GM12878 (cell line): ENCODE measurements at regions not wholly inside any gene's neighbourhood (a gene's known extent, or its start where the extent isn't known, plus 50 kb on each side); places are given as distances from the start of the nearest gene placed in this dataset.

Source experiments
- ATAC-seq: fragments of 200-7000 bp; cut with Tn5 transposase; 3 replicates; pipeline ENCODE4 v1.9.1; 2020; ENCODE audit warnings: mild to moderate bottlenecking, moderate library complexity
- BruUV-seq: library from RNA; stranded (reverse); fragments of 400-500 nt; replicated peaks from 2 replicates; lab custom pipeline; 2021; lab: Mats Ljungman, UMichigan
- CTCF ChIA-PET: fragments of 300-600 bp; sonication (Branson Sonifier 250); formaldehyde crosslinking; extraction: SDS; loops from one replicate; lab custom pipeline; 2021; ENCODE audit warnings: inconsistent platforms; lab: Yijun Ruan, JAX
- POLR2A ChIA-PET: fragments of 350-600 bp; formaldehyde crosslinking; extraction: SDS; loops from one replicate; lab custom pipeline; 2021; ENCODE audit warnings: inconsistent platforms; lab: Charles Lee
- RAD21 ChIA-PET: fragments of 300-600 bp; sonication (Branson Sonifier 250); formaldehyde crosslinking; loops from one replicate; lab custom pipeline; 2023; ENCODE audit warnings: antibody characterized with exemption; ENCODE audit not compliant: unreplicated experiment; lab: Charles Lee
- SMC1A ChIA-PET: fragments of 300-600 bp; sonication (Branson Sonifier 250); formaldehyde crosslinking; loops from one replicate; lab custom pipeline; 2023; ENCODE audit not compliant: unreplicated experiment, uncharacterized antibody; lab: Charles Lee
- DNase-seq: peaks from one replicate; pipeline ENCODE4 v3.0.0-alpha.2; 2011; ENCODE audit warnings: low read depth, low spot score
- FAIRE-seq: peaks from 3 replicates; lab custom pipeline; 2011; peaks lifted over from hg19 to GRCh38; lab: Jason Lieb, UNC
- H2AFZ ChIP-seq: 2 replicates; pipeline ENCODE4 v1.6.0; 2011; ENCODE audit warnings: low read depth, low read length, control low read depth; ENCODE audit not compliant: control insufficient read depth
- H3K27ac ChIP-seq: 2 replicates; pipeline ENCODE4 v1.5.1; 2011; ENCODE audit warnings: control low read depth; ENCODE audit not compliant: control insufficient read depth, insufficient read depth
- H3K27me3 ChIP-seq, 2 experiments: replicated peaks in 1 of 2; 2 replicates each; pipeline versions ENCODE4 v1.6.0 to v1.6.1; 2011; ENCODE audit warnings: low read length in 1 of 2; ENCODE audit not compliant: control insufficient read depth in 2 of 2, insufficient read depth in 2 of 2
- H3K36me3 ChIP-seq, 2 experiments: 2 replicates each; pipeline ENCODE4 v1.5.1; 2011; ENCODE audit warnings: low read length in 1 of 2; ENCODE audit not compliant: control insufficient read depth in 2 of 2, insufficient read depth in 2 of 2
- H3K4me1 ChIP-seq: 2 replicates; pipeline ENCODE4 v1.6.1; 2011; ENCODE audit warnings: mild to moderate bottlenecking, low read length, moderate library complexity, mixed read lengths; ENCODE audit not compliant: control insufficient read depth, insufficient read depth
- H3K4me2 ChIP-seq: 2 replicates; pipeline ENCODE4 v1.6.0; 2011; ENCODE audit warnings: control low read depth; ENCODE audit not compliant: control insufficient read depth, insufficient read depth
- H3K4me3 ChIP-seq: fragments of 200-600 bp; sonication (generic); 2 replicates; pipeline ENCODE4 v1.5.1; 2016
- H3K79me2 ChIP-seq: 2 replicates; pipeline ENCODE4 v1.6.0; 2011; ENCODE audit warnings: low read length; ENCODE audit not compliant: control insufficient read depth, insufficient read depth
- H3K9ac ChIP-seq: 2 replicates; pipeline ENCODE4 v1.8.0; 2011; ENCODE audit warnings: low read length, control low read depth, mixed read lengths; ENCODE audit not compliant: control insufficient read depth, insufficient read depth
- H3K9me3 ChIP-seq: replicated peaks from 3 replicates; pipeline ENCODE4 v1.5.1; 2011; ENCODE audit warnings: mild to moderate bottlenecking, low read length; ENCODE audit not compliant: control insufficient read depth, insufficient read depth
- H4K20me1 ChIP-seq: 2 replicates; pipeline ENCODE4 v1.6.0; 2011; ENCODE audit not compliant: control insufficient read depth, insufficient read depth
- CEBPZ ChIP-seq: fragments of 150-350 bp; IDR thresholded peaks from 2 replicates; pipeline ENCODE4 v1.6.1; 2016; ENCODE audit warnings: low read depth, low read length
- CTCF ChIP-seq, 3 experiments: IDR thresholded peaks in 2 of 3; conservative IDR thresholded peaks in 1 of 3; 2 replicates each; pipeline ENCODE4 v1.5.1; 2011; ENCODE audit warnings: low read depth in 3 of 3, low read length in 3 of 3, mild to moderate bottlenecking in 3 of 3, control low read depth in 2 of 3, moderate library complexity in 2 of 3, inconsistent platforms in 1 of 3, mixed read lengths in 1 of 3; ENCODE audit not compliant: control insufficient read depth in 2 of 3, insufficient read depth in 1 of 3; ENCODE audit errors: extremely low read depth in 1 of 3
- GATAD2B ChIP-seq: fragments of 450-650 bp; conservative IDR thresholded peaks from 2 replicates; pipeline ENCODE4 v1.6.1; 2017; ENCODE audit warnings: low read depth, mild to moderate bottlenecking, moderate library complexity
- REST ChIP-seq: IDR thresholded peaks from 2 replicates; pipeline ENCODE4 v1.6.1; 2012; ENCODE audit warnings: mild to moderate bottlenecking, low read depth, low read length
- SMAD5 ChIP-seq: IDR thresholded peaks from 2 replicates; pipeline ENCODE4 v1.6.1; 2016; ENCODE audit warnings: antibody characterized with exemption, low read depth
- STAT3 ChIP-seq: IDR thresholded peaks from 2 replicates; pipeline ENCODE4 v1.6.1; 2011; ENCODE audit warnings: low read depth, low read length, improper control_type of control experiment
- ZNF687 ChIP-seq: fragments of 450-650 bp; IDR thresholded peaks from 2 replicates; pipeline ENCODE4 v1.6.1; 2017; ENCODE audit warnings: mild to moderate bottlenecking, moderate library complexity
- WGBS: methylation state at CpG from one replicate; pipeline ENCODE4 v1.1.6; 2016; ENCODE audit warnings: low lambda C conversion rate; ENCODE audit not compliant: insufficient replicate concordance, insufficient coverage; ENCODE audit errors: missing lambda C conversion rate; 5-methylcytosine and 5-hydroxymethylcytosine counted together
- in situ Hi-C: fragments of 300-500 bp; cut with MboI; formaldehyde crosslinking; loops from 9 replicates; pipeline ENCODE4 v1.14.3; 2018; ENCODE audit warnings: mixed read lengths
- intact Hi-C: fragments of 100-400 bp; cut with micrococcal nuclease; formaldehyde crosslinking; loops from one replicate; pipeline ENCODE4 v1.14.2; 2022; ENCODE audit not compliant: unreplicated experiment
- TF ChIP-seq, protein P1 (sequence below): fragments of 450-650 bp; IDR thresholded peaks from 2 replicates; pipeline ENCODE4 v1.6.1; 2014; ENCODE audit warnings: mild to moderate bottlenecking

DNA sequence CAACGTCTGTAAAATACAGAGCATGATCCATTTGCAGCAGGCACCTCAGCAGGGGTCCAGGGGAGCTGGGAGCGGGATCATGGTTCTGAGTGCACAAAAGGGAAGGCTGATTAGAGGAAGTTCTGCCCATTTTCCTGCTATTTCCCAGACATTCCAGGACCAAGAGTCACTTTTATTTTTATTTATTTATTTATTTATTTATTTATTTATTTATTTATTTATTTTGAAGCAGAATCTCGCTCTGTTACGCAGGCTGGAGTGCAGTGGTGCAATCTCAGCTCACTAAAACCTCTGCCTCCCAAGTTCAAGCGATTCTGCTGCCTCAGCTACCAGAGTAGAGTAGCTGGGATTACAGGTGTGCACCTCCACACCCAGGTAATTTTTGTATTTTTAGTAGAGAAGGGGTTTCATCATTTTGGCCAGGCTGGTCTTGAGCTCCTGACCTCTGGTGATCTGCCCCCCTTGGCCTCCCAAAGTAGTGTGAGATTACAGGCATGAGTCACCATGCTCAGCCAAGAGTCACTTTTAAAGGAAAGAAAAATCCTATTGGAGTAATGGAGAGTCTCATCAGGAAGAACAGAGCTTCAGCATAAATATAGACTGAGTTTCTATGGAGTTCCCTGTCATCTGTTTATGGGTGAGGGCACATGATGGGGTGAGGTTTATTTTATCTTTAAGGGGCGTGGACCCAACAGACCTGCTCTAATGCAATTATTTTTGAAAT, 355.2 kb downstream of the HAPSTR1 start:
- no peak overlapping the region for H3K4me3 ChIP-seq
- no peaks in the 10 kb centered on the region for H3K4me1 ChIP-seq
- SMC1A ChIA-PET, result no interaction called here
- no peaks in the 10 kb centered on the region for H3K79me2 ChIP-seq
- BruUV-seq, result no TSS peak
- TF ChIP-seq SMAD5, result no peak
- TF ChIP-seq CTCF (IDR thresholded peaks at IDR 0.05 in 2 of 3, conservative IDR thresholded peaks at IDR 0.05 in 1 of 3; ENCODE audit: control insufficient read depth in 2 of 3, extremely low read depth in 1 of 3, insufficient read depth in 1 of 3, low read depth in 3 of 3, low read length in 3 of 3), result no peak
- TF ChIP-seq GATAD2B, result no peak
- TF ChIP-seq ZNF687, result no peak
- TF ChIP-seq STAT3, result no peak
- TF ChIP-seq REST, result no peak
- TF ChIP-seq CEBPZ, result no peak
- TF ChIP-seq, protein P1, sequence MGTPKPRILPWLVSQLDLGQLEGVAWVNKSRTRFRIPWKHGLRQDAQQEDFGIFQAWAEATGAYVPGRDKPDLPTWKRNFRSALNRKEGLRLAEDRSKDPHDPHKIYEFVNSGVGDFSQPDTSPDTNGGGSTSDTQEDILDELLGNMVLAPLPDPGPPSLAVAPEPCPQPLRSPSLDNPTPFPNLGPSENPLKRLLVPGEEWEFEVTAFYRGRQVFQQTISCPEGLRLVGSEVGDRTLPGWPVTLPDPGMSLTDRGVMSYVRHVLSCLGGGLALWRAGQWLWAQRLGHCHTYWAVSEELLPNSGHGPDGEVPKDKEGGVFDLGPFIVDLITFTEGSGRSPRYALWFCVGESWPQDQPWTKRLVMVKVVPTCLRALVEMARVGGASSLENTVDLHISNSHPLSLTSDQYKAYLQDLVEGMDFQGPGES, result no peak
- H3K4me2 ChIP-seq, result no peak overlapping the region
- no peak overlapping the region for H2AFZ ChIP-seq
- FAIRE-seq (no peak), ATAC-seq (no peak), DNase-seq (no peak)
- H3K9me3 ChIP-seq, result no peaks in the 10 kb centered on the region
- H4K20me1 ChIP-seq, result no peaks in the 10 kb centered on the region
- CTCF ChIA-PET, result no interaction called here
- no peak overlapping the region for H3K9ac ChIP-seq
- H3K27ac ChIP-seq, result no peak overlapping the region
- WGBS, result 2% methylated on average over 6 of the region's 6 CpGs
- H3K27me3 ChIP-seq, result no peaks in the 10 kb centered on the region
- H3K36me3 ChIP-seq, result no peaks in the 10 kb centered on the region
- in situ Hi-C loops (no loop called here), intact Hi-C loops (no loop called here)
- POLR2A ChIA-PET, result no interaction called here
- RAD21 ChIA-PET, result no interaction called here
